ENCODE measurements at regions not wholly inside any gene's neighbourhood (a gene's known extent, or its start where the extent isn't known, plus 50 kb on each side); places are given as distances from the start of the nearest gene placed in this dataset.

DNA sequence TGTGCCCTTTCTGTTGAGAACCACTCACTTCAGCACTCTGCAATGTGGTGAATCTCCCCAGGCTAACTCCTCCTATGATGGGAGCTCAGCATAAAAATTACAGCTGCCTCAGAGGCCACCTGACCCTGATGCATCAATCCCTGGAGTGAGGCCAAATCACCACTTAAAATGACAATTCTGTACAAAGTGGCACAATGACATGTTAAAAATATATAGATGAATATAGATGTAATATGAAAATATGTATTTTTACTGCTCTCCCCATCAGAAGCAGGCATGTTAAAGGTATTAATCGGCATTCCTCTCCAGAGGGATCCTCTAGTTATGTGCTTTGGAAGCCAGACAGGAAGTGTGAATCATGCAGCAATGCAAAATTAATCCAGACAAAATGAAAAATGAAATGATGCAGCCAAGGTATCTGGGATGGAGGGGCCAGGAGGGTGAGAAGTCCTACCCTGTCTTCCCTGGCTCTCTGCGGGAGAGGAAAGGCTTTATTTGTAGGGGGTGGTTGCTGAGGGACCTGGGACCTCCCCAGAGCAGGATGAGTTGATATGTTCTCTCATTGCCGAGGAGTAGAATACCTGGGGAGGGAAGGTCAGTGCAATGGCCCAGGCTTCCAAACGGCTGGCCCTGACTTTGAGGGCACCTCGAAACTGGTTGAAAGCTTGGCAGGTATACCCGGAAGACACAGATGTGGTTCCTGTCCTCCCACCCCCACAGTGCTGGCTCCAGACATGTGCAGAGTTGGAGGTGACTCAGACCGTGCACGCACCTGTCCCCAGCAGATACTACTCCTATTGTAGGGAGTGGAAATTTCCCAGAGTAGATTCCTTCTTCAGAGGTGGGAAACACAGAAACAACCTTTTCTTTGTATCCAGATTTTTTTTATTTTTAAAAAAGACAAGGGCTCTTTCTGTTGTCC lies 347.9 kb upstream of the NCAM1 start:
- TF ChIP-seq, protein P1, sequence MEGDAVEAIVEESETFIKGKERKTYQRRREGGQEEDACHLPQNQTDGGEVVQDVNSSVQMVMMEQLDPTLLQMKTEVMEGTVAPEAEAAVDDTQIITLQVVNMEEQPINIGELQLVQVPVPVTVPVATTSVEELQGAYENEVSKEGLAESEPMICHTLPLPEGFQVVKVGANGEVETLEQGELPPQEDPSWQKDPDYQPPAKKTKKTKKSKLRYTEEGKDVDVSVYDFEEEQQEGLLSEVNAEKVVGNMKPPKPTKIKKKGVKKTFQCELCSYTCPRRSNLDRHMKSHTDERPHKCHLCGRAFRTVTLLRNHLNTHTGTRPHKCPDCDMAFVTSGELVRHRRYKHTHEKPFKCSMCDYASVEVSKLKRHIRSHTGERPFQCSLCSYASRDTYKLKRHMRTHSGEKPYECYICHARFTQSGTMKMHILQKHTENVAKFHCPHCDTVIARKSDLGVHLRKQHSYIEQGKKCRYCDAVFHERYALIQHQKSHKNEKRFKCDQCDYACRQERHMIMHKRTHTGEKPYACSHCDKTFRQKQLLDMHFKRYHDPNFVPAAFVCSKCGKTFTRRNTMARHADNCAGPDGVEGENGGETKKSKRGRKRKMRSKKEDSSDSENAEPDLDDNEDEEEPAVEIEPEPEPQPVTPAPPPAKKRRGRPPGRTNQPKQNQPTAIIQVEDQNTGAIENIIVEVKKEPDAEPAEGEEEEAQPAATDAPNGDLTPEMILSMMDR (IDR thresholded peaks at IDR 0.05): no peak
- no peak for TF ChIP-seq POLR2A (IDR thresholded peaks at IDR 0.05)

Data from ovary (tissue), 3 donors.